Ureter (tissue), 1 donor: ENCODE measurements at regions not wholly inside any gene's neighbourhood (a gene's known extent, or its start where the extent isn't known, plus 50 kb on each side); places are given as distances from the start of the nearest gene placed in this dataset.
"Not testable (repeated sequence)": the region's sequence is repeated elsewhere in the genome, so short reads cannot be mapped to it uniquely, and the experiment has no call there.

Experiments used
- DNase-seq: peaks from one replicate; pipeline ENCODE4 v3.0.0-alpha.2; 2020; ENCODE audit warnings: low spot score
- donor health status: DM: yes; HTN: yes; CAD: no.

DNA sequence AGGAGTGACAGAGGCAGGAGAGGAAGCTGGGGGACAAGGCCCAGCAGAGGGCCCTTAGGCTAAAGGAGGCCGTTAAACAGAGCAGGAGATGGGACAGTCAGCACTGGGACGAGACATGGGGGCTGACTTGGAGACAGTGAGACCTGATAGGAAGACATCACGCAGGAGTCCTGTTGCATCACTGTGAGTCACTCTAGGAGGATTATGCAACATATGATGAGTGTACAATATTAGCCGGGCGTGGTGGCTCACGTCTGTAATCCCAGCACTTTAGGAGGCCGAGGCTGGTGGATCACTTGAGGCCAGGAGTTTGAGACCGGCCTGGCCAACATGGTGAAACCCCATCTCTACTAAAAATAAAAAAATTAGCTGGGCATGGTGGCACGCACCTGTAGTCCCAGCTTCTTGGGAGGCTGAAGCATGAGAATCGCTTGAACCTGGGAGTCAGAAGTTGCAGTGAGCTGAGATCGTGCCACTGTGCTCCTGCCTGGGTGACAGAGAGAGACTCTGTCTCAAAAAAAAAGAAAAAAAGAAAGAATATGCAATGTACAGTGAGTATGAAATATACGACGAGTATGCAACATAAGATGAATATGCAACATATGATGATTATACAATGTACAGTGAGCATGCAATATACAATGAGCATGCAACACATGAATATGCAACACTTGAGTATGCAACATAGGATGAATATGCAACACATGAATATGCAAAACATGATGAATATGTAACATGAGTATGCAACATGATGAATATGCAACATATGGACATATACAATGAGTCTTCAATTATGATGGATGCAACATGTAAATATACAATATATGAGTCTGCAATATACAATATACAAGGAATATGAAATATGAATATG is 83.3 kb upstream of the ID2 start:
- DNase-seq, result no peak

DNA sequence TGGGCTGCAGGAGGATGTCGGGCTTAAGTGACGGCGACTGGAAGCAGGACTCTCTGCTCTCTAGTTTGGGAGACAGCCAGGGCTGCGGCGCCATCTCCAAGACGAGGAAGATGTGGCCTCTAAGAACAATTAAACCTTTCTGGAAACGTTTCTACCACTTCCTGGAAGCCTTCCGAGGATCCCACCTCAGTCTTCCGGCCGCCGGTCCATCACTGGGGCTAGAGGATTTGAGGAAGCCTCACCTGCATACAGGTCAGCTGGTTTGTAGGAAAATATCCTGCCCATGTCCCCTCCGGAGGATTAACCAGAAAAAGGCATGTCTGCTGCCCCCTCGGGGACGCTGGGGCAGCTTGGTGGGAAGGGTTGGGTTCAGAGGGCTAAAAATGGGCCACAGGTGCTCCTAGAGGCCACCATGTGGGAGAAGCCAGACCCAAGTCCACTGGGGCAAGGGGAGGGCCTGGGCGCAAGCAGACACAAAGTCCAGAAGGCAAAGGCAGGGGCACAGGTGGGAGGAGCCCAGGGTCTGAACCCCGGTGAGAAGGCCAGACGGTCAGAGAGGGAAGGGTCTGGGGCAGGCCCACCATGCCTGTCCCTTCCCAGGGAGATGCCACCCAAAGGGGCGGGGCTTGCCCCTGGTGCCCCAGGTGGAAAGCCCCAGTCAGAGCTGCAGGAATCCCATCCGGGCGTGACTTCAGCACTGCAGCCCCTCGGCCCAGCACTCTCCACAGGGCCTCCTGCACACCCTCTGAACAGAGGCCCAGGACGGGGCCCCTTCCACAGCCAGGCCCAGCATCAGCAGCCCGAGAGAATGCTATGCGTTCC is 82.2 kb upstream of the ID2 start:
- no peak for DNase-seq

DNA sequence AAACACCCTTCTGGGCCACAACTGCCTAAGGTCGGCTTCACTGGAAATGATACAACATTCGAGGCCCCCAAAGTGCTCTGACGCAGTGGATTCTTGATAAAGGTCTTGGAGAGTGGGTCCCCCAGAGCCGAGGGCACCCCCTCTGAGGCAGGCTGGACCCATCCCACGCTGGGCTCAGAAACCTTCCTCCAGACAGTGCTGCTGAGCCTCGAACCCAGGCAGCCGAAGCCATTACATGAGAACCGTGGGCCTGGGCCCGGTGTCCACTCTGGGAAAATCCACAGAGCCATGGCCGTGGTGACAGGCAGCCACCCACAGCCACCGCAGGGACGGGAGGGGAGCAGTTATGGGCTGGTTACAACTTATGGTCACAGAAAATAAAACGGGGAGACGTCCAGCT is 81.4 kb upstream of the ID2 start:
- no peak for DNase-seq

DNA sequence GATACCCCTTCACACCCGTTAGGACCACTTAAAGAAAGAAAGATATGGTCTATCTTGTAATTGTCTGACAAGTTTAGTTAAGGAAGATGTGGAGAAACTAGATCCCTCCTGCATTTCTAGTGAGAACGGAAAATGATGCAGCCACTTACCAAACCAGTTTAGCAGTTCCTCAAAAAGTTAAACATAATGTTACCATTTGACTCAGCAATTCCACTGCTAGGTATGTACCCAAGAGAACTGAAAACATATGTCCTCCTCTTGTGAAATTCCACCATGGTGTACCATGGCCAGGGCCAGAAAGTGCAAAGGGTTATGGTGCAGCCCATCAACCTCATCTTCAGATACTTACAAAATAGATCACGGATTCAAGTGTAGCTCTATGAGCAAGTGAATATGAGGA is 79.0 kb upstream of the ID2 start:
- no peak for DNase-seq

DNA sequence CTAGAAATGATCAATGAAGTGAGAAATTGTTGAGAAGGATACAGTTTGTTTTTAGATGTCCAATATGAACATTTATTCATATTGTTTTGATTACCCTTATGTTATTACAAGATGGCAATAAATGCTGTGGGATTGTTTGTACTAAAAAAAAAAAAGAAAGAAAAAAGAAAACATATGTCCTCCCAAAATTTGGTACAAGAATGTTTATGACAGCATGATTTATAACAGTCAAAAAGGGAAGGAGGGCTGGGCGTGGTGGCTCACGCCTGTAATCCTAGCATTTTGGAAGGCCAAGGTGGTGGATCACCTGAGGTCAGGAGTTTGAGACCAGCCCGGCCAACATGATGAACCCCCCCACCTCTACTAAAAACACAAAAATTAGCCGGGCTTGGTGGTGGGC is 78.5 kb upstream of the ID2 start:
- DNase-seq, result not testable (repeated sequence)

DNA sequence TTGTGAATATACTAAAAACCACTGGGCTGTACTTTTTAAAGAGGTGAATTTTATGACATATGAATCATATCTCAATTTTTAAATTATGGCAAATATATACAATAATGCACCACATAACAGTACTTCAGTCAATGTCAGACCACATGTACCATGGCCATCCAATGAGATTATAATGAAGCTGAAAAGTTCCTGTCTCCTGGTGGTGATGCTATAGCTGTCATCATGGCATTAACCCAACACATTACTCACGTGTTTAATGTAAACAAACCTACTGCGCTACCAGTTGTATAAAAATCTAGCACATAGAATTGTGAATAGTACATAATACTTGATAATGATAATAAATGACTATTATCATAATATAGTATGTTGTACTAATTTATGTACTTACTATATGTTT is 77.6 kb upstream of the ID2 start:
- DNase-seq, result no peak

DNA sequence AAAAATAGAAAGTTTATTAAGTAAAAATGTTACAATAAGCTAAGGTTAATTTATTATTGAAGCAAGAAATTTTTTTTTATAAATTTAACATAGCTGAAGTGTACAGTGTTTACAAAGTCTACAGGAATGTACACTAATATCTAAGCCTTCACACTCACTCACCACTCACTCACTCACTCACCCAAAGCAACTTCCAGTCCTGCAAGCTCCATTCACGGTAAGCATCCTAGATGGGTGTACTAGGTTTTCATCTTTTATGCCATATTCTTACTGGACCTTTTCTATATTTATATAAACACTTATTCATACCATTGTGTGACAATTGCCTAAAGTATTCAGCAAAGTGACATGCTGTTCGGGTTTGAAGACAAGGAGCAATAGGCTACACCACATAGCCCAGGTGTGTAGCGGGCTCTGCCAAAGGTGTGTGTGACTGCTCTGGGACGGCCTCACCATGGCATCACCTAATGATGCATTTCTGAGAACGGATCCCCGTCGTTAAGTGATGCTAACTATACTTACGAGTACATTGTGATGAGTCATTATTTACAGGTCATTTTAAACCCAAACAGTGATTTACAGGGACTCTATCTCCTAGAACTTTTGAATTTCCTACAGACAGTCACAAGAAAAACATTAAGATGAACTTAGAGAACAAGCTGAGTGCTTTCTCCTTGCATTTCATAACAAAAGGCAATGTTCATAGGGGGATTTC is 76.3 kb upstream of the ID2 start:
- DNase-seq, result no peak

DNA sequence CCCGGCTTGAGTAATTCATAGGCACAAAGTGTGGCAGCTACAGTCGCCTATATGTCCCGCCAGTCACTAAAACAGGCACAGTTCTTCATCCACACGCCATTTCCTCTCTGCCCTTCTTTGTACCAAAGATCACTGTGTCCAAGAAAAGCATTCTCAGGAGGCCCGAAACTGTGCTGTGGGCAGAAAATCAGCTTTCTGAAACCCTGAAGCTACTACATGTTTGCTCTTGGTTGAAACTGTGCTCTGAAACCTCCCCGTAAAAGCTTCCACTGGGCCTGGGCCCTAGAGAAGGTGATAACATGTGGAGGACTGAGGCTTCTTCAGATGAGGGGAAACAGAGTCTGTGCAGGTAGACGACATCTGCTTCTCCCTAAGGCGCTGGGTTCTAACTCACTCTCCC is 75.6 kb upstream of the ID2 start:
- DNase-seq, result no peak

DNA sequence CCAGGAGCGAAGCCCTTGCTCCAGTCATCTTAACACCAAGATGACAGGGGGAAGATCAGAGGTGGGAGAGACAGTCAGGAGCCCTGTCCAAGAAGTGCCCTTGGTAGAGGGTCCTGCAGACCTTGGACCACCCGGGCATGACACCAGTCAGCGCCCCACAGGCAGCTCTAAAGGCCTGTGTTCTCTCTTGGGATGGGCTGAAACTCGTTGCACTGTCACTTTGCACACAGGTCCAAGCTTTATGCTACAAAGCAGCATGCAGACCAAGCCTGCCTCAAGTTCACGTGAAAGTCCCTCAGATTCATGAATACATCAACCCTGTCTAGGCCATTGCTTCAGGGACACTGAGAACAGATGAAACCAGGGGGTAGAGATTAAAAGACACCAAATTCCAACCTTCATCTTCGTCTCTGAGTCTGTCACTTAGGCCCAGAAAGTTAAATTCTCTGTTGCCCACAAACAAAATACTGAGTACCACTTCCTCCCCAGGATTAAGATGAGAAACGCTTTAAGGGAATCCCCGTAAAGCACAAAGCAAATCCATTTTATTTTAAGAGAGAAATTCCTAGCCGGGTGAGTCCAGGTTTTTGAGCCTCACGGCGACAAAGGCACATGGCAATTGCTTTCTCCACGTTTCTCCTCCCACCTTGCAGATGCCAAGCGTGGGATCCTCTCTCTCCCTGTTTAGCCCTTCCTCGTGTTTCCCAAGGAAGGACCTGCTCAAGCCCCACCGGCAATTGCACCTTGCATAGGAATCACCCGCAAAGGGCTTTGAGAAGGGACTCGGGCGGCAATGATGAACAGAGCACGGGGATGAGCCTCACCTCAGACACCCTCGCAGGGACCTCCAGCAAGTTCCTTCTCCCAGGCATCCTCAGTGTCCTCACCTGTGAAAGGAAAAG is 75.0 kb upstream of the ID2 start:
- DNase-seq, result no peak

DNA sequence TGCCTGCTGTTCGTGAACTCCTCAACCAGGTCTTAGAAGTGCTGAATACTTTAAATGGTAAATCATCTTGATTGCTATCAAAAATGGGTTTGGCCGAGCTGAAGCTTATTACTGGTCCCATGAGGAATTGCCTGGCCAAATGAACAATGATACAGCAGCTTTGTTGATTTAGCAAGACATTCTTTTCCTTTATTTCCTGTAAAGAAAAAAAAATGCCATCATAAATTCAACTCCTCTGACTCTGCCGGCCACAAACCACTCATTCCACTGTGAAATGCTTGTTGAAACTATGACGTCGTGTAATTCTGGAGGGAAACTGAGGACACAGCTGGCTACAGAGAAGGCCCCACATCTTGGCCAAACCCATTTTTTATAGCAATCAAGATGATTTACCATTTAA is 74.2 kb upstream of the ID2 start:
- DNase-seq, result no peak

DNA sequence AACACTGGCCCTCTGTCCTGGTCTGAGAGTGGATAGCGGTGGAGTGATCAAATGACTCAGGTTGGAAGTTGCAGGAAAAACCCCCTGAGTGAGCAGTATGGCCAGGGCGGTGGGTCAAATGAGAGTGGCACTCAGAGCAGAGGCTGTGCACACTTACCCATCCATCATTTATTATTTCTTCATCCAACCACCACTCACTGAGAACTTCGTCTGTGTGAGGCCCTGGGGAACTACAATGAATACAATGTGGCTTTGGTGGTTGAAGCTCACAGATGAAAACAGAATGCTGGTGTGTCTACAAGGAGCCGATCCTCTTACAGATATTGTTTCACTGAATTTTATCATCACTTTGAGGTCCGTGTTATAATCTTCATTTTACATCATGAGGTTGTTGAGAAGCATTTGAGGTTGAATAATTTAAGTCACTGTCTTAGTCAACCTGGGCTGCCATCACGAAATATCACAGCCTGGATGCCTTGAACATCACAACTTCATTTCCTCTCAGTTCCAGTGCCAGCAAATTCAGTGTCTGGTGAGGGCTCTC is 73.4 kb upstream of the ID2 start:
- no peak for DNase-seq

DNA sequence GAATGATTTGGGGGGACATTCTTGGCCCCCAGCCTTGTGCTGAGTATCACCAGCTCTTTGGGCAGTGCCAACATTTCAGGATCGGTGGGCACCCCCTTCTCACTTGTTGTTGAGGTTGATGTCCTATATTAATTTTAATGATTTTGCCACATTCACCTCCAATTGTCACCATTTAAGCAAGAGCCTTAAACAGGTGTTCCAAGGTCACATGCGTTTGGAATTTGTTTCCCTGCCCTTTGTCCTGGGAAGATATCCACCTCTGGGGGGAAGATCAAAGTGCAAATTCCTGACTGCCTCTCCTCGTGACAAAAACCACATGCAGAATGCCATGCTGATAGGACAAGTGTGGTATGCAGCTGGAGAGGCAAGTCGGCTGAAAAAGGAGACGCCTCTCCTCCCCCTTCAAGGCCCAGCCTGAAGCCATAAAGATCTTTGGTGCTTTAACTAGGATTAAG is 72.5 kb upstream of the ID2 start:
- no peak for DNase-seq

DNA sequence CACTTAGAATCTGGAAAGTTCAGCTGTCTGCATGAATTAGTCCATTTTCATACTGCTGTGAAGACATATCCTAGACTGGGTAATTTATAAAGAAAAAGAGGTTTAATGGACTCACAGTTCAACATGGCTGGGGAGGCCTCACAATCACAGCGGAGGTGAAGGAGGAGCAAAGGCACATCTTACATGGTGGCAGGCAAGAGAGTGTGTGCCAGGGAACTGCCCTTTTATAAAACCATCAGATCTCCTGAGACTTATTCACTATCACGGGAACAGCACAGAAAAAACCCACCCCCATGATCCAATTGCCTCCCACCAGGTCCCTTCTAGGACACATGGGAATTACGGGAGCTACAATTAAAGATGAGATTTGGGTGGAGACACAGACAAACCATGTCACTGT is 71.1 kb upstream of the ID2 start:
- DNase-seq, result not testable (repeated sequence)

DNA sequence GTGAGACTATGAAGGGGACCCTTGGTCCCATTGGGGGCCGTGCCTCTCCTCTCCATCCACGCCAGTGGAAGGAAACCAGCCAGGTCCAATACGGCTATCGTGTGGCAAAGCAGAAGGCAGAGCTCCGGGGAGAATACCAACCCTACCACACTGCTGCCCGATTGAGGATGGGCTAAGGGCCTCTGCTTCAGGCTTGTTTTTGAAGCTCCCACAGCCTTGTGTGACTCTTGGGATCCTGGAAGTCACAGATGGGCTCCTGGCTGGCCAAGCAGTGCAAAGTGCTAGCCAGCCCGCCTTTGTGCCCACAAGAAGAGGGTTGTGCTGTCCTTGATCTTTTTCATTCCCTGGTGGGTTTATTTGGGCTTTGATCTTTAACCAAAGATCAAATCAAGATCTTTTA is 70.6 kb upstream of the ID2 start:
- DNase-seq, result no peak

DNA sequence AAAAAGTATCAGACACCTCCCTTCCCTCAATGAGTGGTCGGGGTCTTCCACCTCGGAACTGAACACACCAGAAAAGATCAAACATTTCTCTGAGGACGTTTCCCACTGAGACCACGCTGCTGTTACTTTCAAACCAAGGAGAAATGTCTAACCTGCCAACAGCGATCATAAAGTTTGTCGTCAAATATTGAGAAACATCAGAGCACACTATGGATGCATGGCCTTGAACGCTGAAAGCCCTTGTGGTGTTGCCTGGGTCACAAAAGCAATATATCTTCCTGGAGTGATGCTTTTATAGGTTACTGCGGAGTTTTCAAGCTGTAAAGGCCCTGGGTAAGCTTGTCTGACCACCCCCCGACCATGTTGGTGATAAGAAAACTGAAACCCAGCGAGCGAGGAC is 70.2 kb upstream of the ID2 start:
- no peak for DNase-seq

DNA sequence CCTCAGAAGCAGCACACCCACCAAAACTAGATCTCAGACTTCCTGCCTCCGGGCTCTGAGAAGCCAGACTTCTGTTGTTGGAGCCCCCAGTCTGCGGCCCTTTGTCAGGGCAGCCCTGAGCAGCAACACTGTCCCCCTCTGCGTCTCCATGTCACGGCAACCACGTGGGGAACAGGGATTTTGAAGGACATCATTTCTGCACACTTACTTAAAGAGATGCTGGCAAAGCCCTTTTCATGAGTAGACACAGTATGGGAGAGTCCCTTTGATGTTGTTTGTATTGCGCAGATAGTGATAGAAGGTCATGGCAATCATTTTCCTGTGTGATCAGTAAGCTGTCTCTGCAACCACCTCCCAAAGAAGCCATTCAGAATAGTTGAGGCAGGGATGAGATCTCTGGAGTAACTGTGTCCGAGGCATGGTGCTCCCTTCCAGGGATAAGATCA is 69.1 kb upstream of the ID2 start:
- no peak for DNase-seq

DNA sequence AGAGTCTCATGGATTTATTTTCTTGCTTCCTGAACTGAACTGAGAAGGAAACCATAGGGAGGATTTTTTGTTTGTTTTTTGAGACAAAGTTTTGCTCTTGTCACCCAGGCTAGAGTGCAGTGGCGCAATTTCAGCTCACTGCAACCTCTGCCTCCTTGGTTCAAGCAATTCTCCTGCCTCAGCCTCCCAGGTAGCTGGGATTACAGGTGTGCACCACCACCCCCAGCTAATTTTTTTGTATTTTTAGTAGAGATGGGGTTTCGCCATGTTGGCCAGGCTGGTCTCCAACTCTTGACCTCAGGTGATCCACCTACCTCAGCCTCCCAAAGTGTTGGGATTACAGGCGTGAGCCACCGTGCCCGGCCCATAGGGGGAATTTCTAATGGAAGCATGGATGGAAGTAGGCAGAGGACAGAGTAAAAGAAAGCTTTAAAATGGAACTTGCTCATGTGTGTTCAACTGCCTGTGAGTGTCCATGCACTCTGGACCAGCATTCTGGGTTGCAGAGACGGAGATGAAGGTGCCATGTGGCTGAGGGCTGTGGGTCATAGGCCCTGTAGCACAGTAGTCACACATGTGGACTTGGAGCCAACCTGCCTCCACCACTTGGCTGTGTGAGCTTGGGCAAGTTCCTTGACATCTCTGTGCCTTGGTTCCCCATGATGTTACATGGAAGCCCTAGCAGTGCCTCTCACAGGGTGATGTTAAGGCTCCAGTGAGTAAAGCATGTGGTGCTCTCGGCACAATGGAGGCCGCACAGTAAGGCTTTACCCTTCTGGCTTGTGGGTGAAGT is 68.5 kb upstream of the ID2 start:
- not testable (repeated sequence) for DNase-seq

DNA sequence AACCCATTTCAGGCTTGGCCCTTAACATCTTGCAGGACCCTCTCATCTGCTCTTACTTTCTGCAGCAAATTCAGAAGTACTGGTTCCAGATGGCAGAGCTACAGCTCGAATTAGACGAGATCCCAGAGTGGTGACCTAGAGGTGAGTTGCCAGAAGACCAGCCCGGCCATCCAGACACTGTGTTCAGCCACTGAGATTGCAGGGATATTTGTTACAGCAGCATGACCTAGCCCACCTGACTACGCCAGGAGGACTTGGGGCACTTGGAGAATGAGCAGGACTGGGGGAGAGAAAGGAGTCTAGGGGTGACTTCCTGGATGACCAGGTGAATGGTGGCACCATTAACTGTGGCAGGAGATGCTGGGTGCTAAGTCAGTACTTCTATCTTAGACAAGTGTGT is 67.2 kb upstream of the ID2 start:
- no peak for DNase-seq

DNA sequence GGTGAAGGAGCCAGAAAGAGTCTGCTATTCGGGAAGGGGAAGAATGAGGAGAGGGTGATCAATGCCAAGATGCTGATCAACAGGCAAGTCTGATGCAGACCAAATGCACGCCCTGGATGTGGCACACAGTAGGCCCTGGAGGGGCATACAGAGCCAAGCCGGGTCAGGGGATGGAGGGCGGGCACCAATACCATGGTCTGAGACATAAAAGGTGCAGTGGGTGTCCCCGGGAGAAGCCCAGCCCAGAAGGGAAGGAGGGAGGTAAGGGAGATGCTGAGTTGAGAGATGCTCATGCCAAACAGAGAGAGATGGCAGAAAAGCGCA is 66.6 kb upstream of the ID2 start:
- no peak for DNase-seq

DNA sequence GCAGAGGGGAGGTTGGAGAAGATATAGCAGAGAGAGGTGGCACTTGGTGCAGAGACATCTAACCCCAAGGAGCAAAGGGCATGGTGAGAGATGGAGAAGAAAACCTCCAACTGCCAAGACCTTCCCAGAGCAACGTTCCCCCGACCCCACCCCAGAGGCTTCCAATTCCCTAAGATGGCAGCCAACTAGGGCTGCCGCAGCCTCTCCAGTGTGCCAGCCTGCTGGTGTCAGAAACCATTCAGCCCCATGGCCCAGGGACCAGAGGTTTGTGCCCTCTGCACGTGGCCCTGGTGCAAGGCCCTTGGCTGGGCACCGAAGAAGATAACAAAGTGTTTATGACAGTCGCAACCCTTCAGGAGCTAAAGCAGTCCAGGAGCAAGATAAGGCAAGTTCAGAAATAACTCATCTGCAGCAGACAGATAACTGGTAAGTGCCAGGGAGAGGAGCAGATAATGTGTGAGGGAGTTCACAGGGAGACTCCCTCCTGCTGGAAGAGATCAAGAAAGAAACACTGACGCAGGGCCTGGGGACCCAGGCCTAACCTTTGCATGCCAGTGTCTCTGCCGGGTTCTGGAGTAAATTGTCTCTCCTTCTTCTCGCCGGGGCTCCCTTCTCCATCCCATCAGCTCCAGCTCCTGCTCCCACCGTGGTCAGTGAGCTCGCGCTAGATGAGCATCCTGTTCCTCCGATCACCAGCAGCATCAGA is 66.1 kb upstream of the ID2 start:
- DNase-seq, result no peak
